ENCODE measurements at regions not wholly inside any gene's neighbourhood (a gene's known extent, or its start where the extent isn't known, plus 50 kb on each side); places are given as distances from the start of the nearest gene placed in this dataset.

- DNase-seq (ENCODE audit: low read depth in 3 of 3): no peak
Observed at GRCh38 chr15:93722165-93722564, 509.2 kb upstream of the MCTP2 start.

- DNase-seq (ENCODE audit: low read depth in 3 of 3): no peak
Observed at GRCh38 chr15:93720607-93721006, 510.8 kb upstream of the MCTP2 start.

- DNase-seq (ENCODE audit: low read depth in 3 of 3): no peak
Observed at GRCh38 chr15:93719921-93720351, 511.4 kb upstream of the MCTP2 start.

GRCh38 chr15:93716615-93717231 is 514.6 kb upstream of the MCTP2 start:
- DNase-seq (ENCODE audit: low read depth in 3 of 3): no peak

- no peak for DNase-seq (ENCODE audit: low read depth in 3 of 3)
Observed at GRCh38 chr15:93709708-93710107, 521.7 kb upstream of the MCTP2 start.

- no peak for DNase-seq (ENCODE audit: low read depth in 3 of 3)
Observed at GRCh38 chr15:93708724-93709445, 522.5 kb upstream of the MCTP2 start.

- no peak for DNase-seq (ENCODE audit: low read depth in 3 of 3)
Observed at GRCh38 chr15:93707751-93708150, 523.6 kb upstream of the MCTP2 start.

- DNase-seq (ENCODE audit: low read depth in 3 of 3): no peak
Observed at GRCh38 chr15:93706495-93707292, 524.7 kb upstream of the MCTP2 start.

GRCh38 chr15:93705753-93706455 is 525.5 kb upstream of the MCTP2 start:
- no peak for DNase-seq (ENCODE audit: low read depth in 3 of 3)

- DNase-seq (ENCODE audit: low read depth in 3 of 3): no peak
Observed at GRCh38 chr15:93703092-93703739, 528.1 kb upstream of the MCTP2 start.

- DNase-seq (ENCODE audit: low read depth in 3 of 3): no peak
Observed at GRCh38 chr15:93700051-93700450, 531.3 kb upstream of the MCTP2 start.

GRCh38 chr15:93694033-93694432 is 537.3 kb upstream of the MCTP2 start:
- DNase-seq (ENCODE audit: low read depth in 3 of 3): no peak

GRCh38 chr15:93683651-93684050 is 547.7 kb upstream of the MCTP2 start:
- DNase-seq (ENCODE audit: low read depth in 3 of 3): no peak

GRCh38 chr15:93671387-93671943 is 559.9 kb upstream of the MCTP2 start:
- DNase-seq (ENCODE audit: low read depth in 3 of 3): no peak

- DNase-seq (ENCODE audit: low read depth in 3 of 3): no peak
Observed at GRCh38 chr15:93670931-93671330, 560.4 kb upstream of the MCTP2 start.

GRCh38 chr15:93664213-93664956 is 567.0 kb upstream of the MCTP2 start:
- DNase-seq (ENCODE audit: low read depth in 3 of 3): no peak

GRCh38 chr15:93662162-93662885 is 569.0 kb upstream of the MCTP2 start:
- DNase-seq (ENCODE audit: low read depth in 3 of 3): no peak

GRCh38 chr15:93658026-93658816 is 569.2 kb upstream of the RGMA start:
- no peak for DNase-seq (ENCODE audit: low read depth in 3 of 3)

GRCh38 chr15:93656041-93656440 is 567.0 kb upstream of the RGMA start:
- no peak for DNase-seq (ENCODE audit: low read depth in 3 of 3)

Measured in stimulated activated CD4-positive, alpha-beta T cell treated with anti-CD3 and anti-CD28 coated beads, TNF-alpha, amount 100 ng/mL, for 48 hours (primary cell).